GM12801 (cell line): ENCODE measurements at regions not wholly inside any gene's neighbourhood (a gene's known extent, or its start where the extent isn't known, plus 50 kb on each side); places are given as distances from the start of the nearest gene placed in this dataset.

Source experiments
- CTCF ChIP-seq: IDR thresholded peaks from one replicate; pipeline ENCODE4 v1.5.1; 2011; ENCODE audit warnings: control low read depth; ENCODE audit not compliant: insufficient read length; ENCODE audit errors: extremely low read depth

GRCh38 chr16:66135421-66135831 is 231.1 kb upstream of the CDH5 start:
- no peak for TF ChIP-seq CTCF

- no peak for TF ChIP-seq CTCF
Observed at GRCh38 chr16:66134875-66135274, 231.6 kb upstream of the CDH5 start.

- TF ChIP-seq CTCF: no peak
Observed at GRCh38 chr16:66133643-66134338, 232.7 kb upstream of the CDH5 start.

GRCh38 chr16:66131895-66132294 is 234.6 kb upstream of the CDH5 start:
- TF ChIP-seq CTCF: no peak

GRCh38 chr16:66131156-66131807 is 235.2 kb upstream of the CDH5 start:
- no peak for TF ChIP-seq CTCF

GRCh38 chr16:66130296-66130905 is 236.1 kb upstream of the CDH5 start:
- no peak for TF ChIP-seq CTCF

GRCh38 chr16:66129196-66129595 is 237.3 kb upstream of the CDH5 start:
- no peak for TF ChIP-seq CTCF
